Breast epithelium (tissue), 4 donors: ENCODE measurements at regions not wholly inside any gene's neighbourhood (a gene's known extent, or its start where the extent isn't known, plus 50 kb on each side); places are given as distances from the start of the nearest gene placed in this dataset.

Experiments
- DNase-seq, 2 donors: peaks; one replicate each; pipeline ENCODE4 v3.0.0-alpha.2; 2019; ENCODE audit warnings: low spot score in 2 of 2
- H3K27ac ChIP-seq, 2 donors: fragments of 200-600 bp; sonication (generic) in 1 of 2; one replicate each; pipeline ENCODE4 v1.5.1; 2016 to 2019; ENCODE audit warnings: mild to moderate bottlenecking in 1 of 2
- H3K27me3 ChIP-seq, 2 donors: fragments of 200-600 bp; sonication (generic) in 1 of 2; one replicate each; pipeline versions ENCODE4 v1.5.1 to v1.6.0; 2017 to 2019; ENCODE audit warnings: control low read depth in 1 of 2, mild to moderate bottlenecking in 1 of 2
- H3K36me3 ChIP-seq: fragments of 200-600 bp; one replicate; pipeline ENCODE4 v1.5.1; 2019
- H3K4me1 ChIP-seq, 2 donors: fragments of 200-600 bp; sonication (generic); one replicate each; pipeline ENCODE4 v1.5.1; 2016 to 2019; ENCODE audit warnings: control low read depth in 1 of 2
- H3K4me3 ChIP-seq, 3 donors: fragments of 200-600 bp; sonication (generic); 1 replicate in 2 of 3; 2 replicates in 1 of 3; pipeline ENCODE4 v1.5.1; 2016 to 2019; ENCODE audit warnings: mild to moderate bottlenecking in 3 of 3, moderate library complexity in 2 of 3
- H3K9me3 ChIP-seq, 2 donors: fragments of 200-600 bp; sonication (generic) in 1 of 2; one replicate each; pipeline ENCODE4 v1.5.1; 2016 to 2019; ENCODE audit warnings: control low read depth in 1 of 2
- CTCF ChIP-seq, 3 donors: fragments of 450-650 bp; IDR thresholded peaks; one replicate each; pipeline ENCODE4 v1.5.1; 2016 to 2017; ENCODE audit warnings: antibody characterized with exemption in 3 of 3, mild to moderate bottlenecking in 3 of 3, moderate library complexity in 3 of 3
- POLR2A ChIP-seq: fragments of 450-650 bp; IDR thresholded peaks from one replicate; pipeline ENCODE4 v1.6.1; 2016; ENCODE audit warnings: antibody characterized with exemption, mild to moderate bottlenecking, moderate library complexity
- POLR2AphosphoS5 ChIP-seq, 3 donors: sonication (generic); formaldehyde crosslinking; IDR thresholded peaks; one replicate each; pipeline ENCODE4 v1.6.1; 2017; ENCODE audit warnings: antibody characterized with exemption in 3 of 3
- intact Hi-C: fragments of 100-400 bp; cut with DNase I; formaldehyde crosslinking; loops from one replicate; pipeline ENCODE4 v1.15.1; 2023; ENCODE audit warnings: low total_unique reads

GRCh38 chr4:178148106-178148505, 705.9 kb upstream of the AGA start:
- DNase-seq: no peak
- Histone ChIP-seq H3K36me3 (no peaks in the 10 kb centered on the region), H3K4me3 (no peak overlapping the region), H3K4me1 (no peaks in the 10 kb centered on the region), H3K27ac (no peak overlapping the region), H3K9me3 (no peaks in the 10 kb centered on the region), H3K27me3 (no peaks in the 10 kb centered on the region)
- intact Hi-C loops: no loop called here
- no peak for TF ChIP-seq POLR2A
- no peak for TF ChIP-seq CTCF (IDR thresholded peaks at IDR 0.05)
- no peak for TF ChIP-seq POLR2AphosphoS5 (IDR thresholded peaks at IDR 0.05)

- DNase-seq: no peak
- TF ChIP-seq POLR2AphosphoS5 (IDR thresholded peaks at IDR 0.05): no peak
- TF ChIP-seq CTCF (IDR thresholded peaks at IDR 0.05): no peak
- TF ChIP-seq POLR2A: no peak
- intact Hi-C loops: no loop called here
- no peak overlapping the region for H3K4me3 ChIP-seq
- no peaks in the 10 kb centered on the region for H3K4me1 ChIP-seq
- no peaks in the 10 kb centered on the region for H3K36me3 ChIP-seq
- peaks cover 9 to 12% of the 10 kb centered on the region in 2 donors for H3K9me3 ChIP-seq
- H3K27ac ChIP-seq: no peak overlapping the region
- no peaks in the 10 kb centered on the region for H3K27me3 ChIP-seq
Measured at GRCh38 chr4:178165251-178165950, 723.2 kb upstream of the AGA start.

- TF ChIP-seq POLR2A (no peak), CTCF (IDR thresholded peaks at IDR 0.05) (no peak), POLR2AphosphoS5 (IDR thresholded peaks at IDR 0.05) (no peak)
- H3K27me3 ChIP-seq: no peaks in the 10 kb centered on the region
- peaks cover 4 to 7% of the 10 kb centered on the region in 2 donors for H3K9me3 ChIP-seq
- DNase-seq: no peak
- H3K4me3 ChIP-seq: no peak overlapping the region
- intact Hi-C loops: no loop called here
- no peaks in the 10 kb centered on the region for H3K36me3 ChIP-seq
- H3K27ac ChIP-seq: no peak overlapping the region
- H3K4me1 ChIP-seq: no peaks in the 10 kb centered on the region
Measured at GRCh38 chr4:178165951-178166308, 723.7 kb upstream of the AGA start.

- TF ChIP-seq POLR2AphosphoS5 (IDR thresholded peaks at IDR 0.05) (no peak), POLR2A (no peak), CTCF (IDR thresholded peaks at IDR 0.05) (no peak)
- H3K9me3 ChIP-seq: no peaks in the 10 kb centered on the region
- H3K27ac ChIP-seq: no peak overlapping the region
- H3K36me3 ChIP-seq: no peaks in the 10 kb centered on the region
- no peak overlapping the region for H3K4me3 ChIP-seq
- intact Hi-C loops: no loop called here
- no peaks in the 10 kb centered on the region for H3K27me3 ChIP-seq
- DNase-seq: no peak
- H3K4me1 ChIP-seq: no peaks in the 10 kb centered on the region
Measured at GRCh38 chr4:178173771-178174170, 731.5 kb upstream of the AGA start.

- Histone ChIP-seq H3K27ac (no peak overlapping the region), H3K4me1 (no peaks in the 10 kb centered on the region), H3K9me3 (no peaks in the 10 kb centered on the region), H3K27me3 (no peaks in the 10 kb centered on the region), H3K4me3 (no peak overlapping the region), H3K36me3 (no peaks in the 10 kb centered on the region)
- DNase-seq: no peak
- TF ChIP-seq CTCF (IDR thresholded peaks at IDR 0.05): no peak
- no peak for TF ChIP-seq POLR2AphosphoS5 (IDR thresholded peaks at IDR 0.05)
- TF ChIP-seq POLR2A: no peak
- intact Hi-C loops: no loop called here
Measured at GRCh38 chr4:178174756-178175155, 732.5 kb upstream of the AGA start.
